CD14-positive monocyte (primary cell): ENCODE measurements at regions not wholly inside any gene's neighbourhood (a gene's known extent, or its start where the extent isn't known, plus 50 kb on each side); places are given as distances from the start of the nearest gene placed in this dataset.

Source experiments
- DNase-seq, 3 donors: peaks; one replicate each; pipeline ENCODE4 v3.0.0-alpha.2; 2011 to 2022
- H2AFZ ChIP-seq: 2 replicates; pipeline ENCODE4 v1.6.0; 2012; ENCODE audit warnings: mild to moderate bottlenecking, low read depth, low read length, inconsistent platforms; ENCODE audit not compliant: insufficient read depth, poor library complexity, severe bottlenecking
- H3K27ac ChIP-seq, 2 donors: 1 replicate in 1 of 2; 2 replicates in 1 of 2; pipeline ENCODE4 v1.5.1; 2012 to 2013; ENCODE audit warnings: low read length in 2 of 2, control low read depth in 1 of 2, inconsistent platforms in 1 of 2, low read depth in 1 of 2, mild to moderate bottlenecking in 1 of 2
- H3K27me3 ChIP-seq, 2 donors: one replicate each; pipeline versions ENCODE4 v1.6.0 to v1.6.1; 2011 to 2013; ENCODE audit warnings: low read length in 2 of 2; ENCODE audit not compliant: control insufficient read depth in 2 of 2, insufficient read depth in 2 of 2
- H3K36me3 ChIP-seq, 2 donors: replicated peaks in 1 of 2; 1 replicate in 1 of 2; 2 replicates in 1 of 2; pipeline versions ENCODE4 v1.5.1 to v1.6.1; 2012 to 2013; ENCODE audit warnings: low read length in 2 of 2, control low read depth in 1 of 2, inconsistent platforms in 1 of 2, mild to moderate bottlenecking in 1 of 2; ENCODE audit not compliant: insufficient read depth in 2 of 2, control insufficient read depth in 1 of 2
- H3K4me1 ChIP-seq, 2 donors: 1 replicate in 1 of 2; 2 replicates in 1 of 2; pipeline versions ENCODE4 v1.5.1 to v1.6.1; 2012 to 2013; ENCODE audit warnings: low read length in 2 of 2, control low read depth in 1 of 2, inconsistent platforms in 1 of 2, mild to moderate bottlenecking in 1 of 2, moderate library complexity in 1 of 2; ENCODE audit not compliant: insufficient read depth in 2 of 2, control insufficient read depth in 1 of 2
- H3K4me2 ChIP-seq: replicated peaks from 2 replicates; pipeline ENCODE3; 2012; ENCODE audit warnings: low read length, moderate library complexity, mild to moderate bottlenecking; ENCODE audit not compliant: poor library complexity, severe bottlenecking; ENCODE audit errors: extremely low read depth
- H3K4me3 ChIP-seq, 3 experiments: fragments of 200-600 bp in 1 of 3; sonication (generic) in 1 of 3; replicated peaks in 1 of 3; 1 replicate in 2 of 3; 2 replicates in 1 of 3; pipeline ENCODE4 v1.5.1; 2011 to 2013; ENCODE audit warnings: low read length in 3 of 3, mild to moderate bottlenecking in 3 of 3, control low read depth in 2 of 3, low read depth in 2 of 3, inconsistent platforms in 1 of 3, moderate library complexity in 1 of 3
- H3K79me2 ChIP-seq: 2 replicates; pipeline ENCODE4 v1.6.0; 2012; ENCODE audit warnings: mild to moderate bottlenecking, control low read depth, inconsistent platforms, low read length, moderate library complexity; ENCODE audit not compliant: insufficient read depth
- H3K9ac ChIP-seq: 2 replicates; pipeline ENCODE4 v1.6.0; 2017; ENCODE audit warnings: low read length, mild to moderate bottlenecking; ENCODE audit not compliant: insufficient read depth, poor library complexity, severe bottlenecking
- H3K9me3 ChIP-seq, 2 donors: replicated peaks in 1 of 2; 1 replicate in 1 of 2; 2 replicates in 1 of 2; pipeline versions ENCODE4 v1.5.1 to v1.6.1; 2012 to 2013; ENCODE audit warnings: low read length in 2 of 2, control low read depth in 1 of 2; ENCODE audit not compliant: control insufficient read depth in 1 of 2, insufficient read depth in 1 of 2
- H4K20me1 ChIP-seq: 2 replicates; pipeline ENCODE4 v1.6.0; 2012; ENCODE audit warnings: mild to moderate bottlenecking, low read length, control low read depth, moderate library complexity; ENCODE audit not compliant: insufficient read depth
- H3K27ac Mint-ChIP-seq, 7 donors: one replicate each; pipeline ENCODE4 v1.8.0; 2020; ENCODE audit warnings: mild to moderate bottlenecking in 7 of 7, mixed read lengths in 7 of 7, moderate library complexity in 6 of 7, inconsistent platforms in 2 of 7
- H3K27me3 Mint-ChIP-seq, 3 donors: one replicate each; pipeline ENCODE4 v1.8.0; 2021 to 2022; ENCODE audit warnings: low read depth in 3 of 3, mild to moderate bottlenecking in 3 of 3, mixed read lengths in 3 of 3, moderate library complexity in 3 of 3, inconsistent platforms in 1 of 3
- H3K36me3 Mint-ChIP-seq, 2 donors: one replicate each; pipeline ENCODE4 v1.8.0; 2020; ENCODE audit warnings: mixed read lengths in 2 of 2, inconsistent platforms in 1 of 2, mild to moderate bottlenecking in 1 of 2
- H3K4me1 Mint-ChIP-seq: one replicate; pipeline ENCODE4 v1.8.0; 2020; ENCODE audit warnings: mild to moderate bottlenecking, mixed read lengths
- H3K4me3 Mint-ChIP-seq, 2 donors: one replicate each; pipeline ENCODE4 v1.8.0; 2020; ENCODE audit warnings: mild to moderate bottlenecking in 2 of 2, mixed read lengths in 2 of 2, moderate library complexity in 1 of 2
- H3K9me3 Mint-ChIP-seq, 7 donors: one replicate each; pipeline ENCODE4 v1.8.0; 2020 to 2022; ENCODE audit warnings: mixed read lengths in 7 of 7, mild to moderate bottlenecking in 6 of 7, moderate library complexity in 6 of 7, inconsistent platforms in 2 of 7
- CTCF ChIP-seq: fragments of 200-600 bp; IDR thresholded peaks from one replicate; pipeline ENCODE4 v1.8.0; 2022; ENCODE audit warnings: antibody characterized with exemption, mild to moderate bottlenecking
- WGBS: methylation state at CpG from one replicate; pipeline ENCODE4 v1.1.5; 2013; ENCODE audit warnings: missing lambda C conversion rate; ENCODE audit not compliant: insufficient coverage; 5-methylcytosine and 5-hydroxymethylcytosine counted together
- intact Hi-C, 2 donors: fragments of 100-400 bp; cut with micrococcal nuclease; formaldehyde crosslinking; loops; one replicate each; pipeline versions ENCODE4 v1.15.0 to v1.15.1; 2023

GRCh38 chr20:4524307-4524706 lies 161.9 kb upstream of the PRNP start:
- H3K4me3 ChIP-seq: no peak overlapping the region
- Mint-ChIP-seq H3K27ac (no peak overlapping the region), H3K27me3 (peaks cover 6 to 14% (median 10%) of the 10 kb centered on the region in 3 donors), H3K36me3 (no peaks in the 10 kb centered on the region), H3K4me3 (no peak overlapping the region), H3K4me1 (no peaks in the 10 kb centered on the region), H3K9me3 (peaks cover 3 to 8% (median 6%) of the 10 kb centered on the region in 7 donors)
- H3K79me2 ChIP-seq: no peaks in the 10 kb centered on the region
- H3K27me3 ChIP-seq: peaks cover 0 to 4% of the 10 kb centered on the region in 2 donors
- intact Hi-C loops: no loop called here
- H4K20me1 ChIP-seq: no peaks in the 10 kb centered on the region
- TF ChIP-seq CTCF: no peak
- no peak for DNase-seq
- H2AFZ ChIP-seq: no peak overlapping the region
- no peaks in the 10 kb centered on the region for H3K36me3 ChIP-seq
- no peak overlapping the region for H3K27ac ChIP-seq
- H3K4me1 ChIP-seq: no peaks in the 10 kb centered on the region
- no peaks in the 10 kb centered on the region for H3K9me3 ChIP-seq
- no peak overlapping the region for H3K9ac ChIP-seq
- WGBS: no CpG with 5 or more reads among the region's 3 CpGs
- H3K4me2 ChIP-seq: no peak overlapping the region

- peaks cover 0 to 4% (median 0%) of the 10 kb centered on the region in 7 donors for H3K9me3 Mint-ChIP-seq
- H4K20me1 ChIP-seq: no peaks in the 10 kb centered on the region
- H3K27ac Mint-ChIP-seq: no peak overlapping the region
- H3K27ac ChIP-seq: no peak overlapping the region
- no peak overlapping the region for H3K9ac ChIP-seq
- H3K27me3 Mint-ChIP-seq: peaks cover 6 to 13% (median 9%) of the 10 kb centered on the region in 3 donors
- DNase-seq: no peak
- H3K27me3 ChIP-seq: no peaks in the 10 kb centered on the region
- H3K36me3 Mint-ChIP-seq: no peaks in the 10 kb centered on the region
- H3K4me1 ChIP-seq: no peaks in the 10 kb centered on the region
- H3K4me3 ChIP-seq: no peak overlapping the region
- no peaks in the 10 kb centered on the region for H3K4me1 Mint-ChIP-seq
- no peaks in the 10 kb centered on the region for H3K9me3 ChIP-seq
- H2AFZ ChIP-seq: no peak overlapping the region
- H3K79me2 ChIP-seq: no peaks in the 10 kb centered on the region
- H3K4me2 ChIP-seq: no peak overlapping the region
- TF ChIP-seq CTCF: no peak
- WGBS: 100% methylated on average over 6 of the region's 8 CpGs
- no peak overlapping the region for H3K4me3 Mint-ChIP-seq
- intact Hi-C loops: no loop called here
- no peaks in the 10 kb centered on the region for H3K36me3 ChIP-seq
Observed at GRCh38 chr20:4522310-4522709, 163.9 kb upstream of the PRNP start.
